K562 (cell line): ENCODE measurements at regions not wholly inside any gene's neighbourhood (a gene's known extent, or its start where the extent isn't known, plus 50 kb on each side); places are given as distances from the start of the nearest gene placed in this dataset.
A peak's percentile ranks its signal among the peaks of the same experiment; 100 is the strongest.

Experiments used
- ATAC-seq: fragments of 200-7000 bp; cut with Tn5 transposase; 3 replicates; pipeline ENCODE4 v1.9.1; 2020; ENCODE audit warnings: moderate library complexity
- BruUV-seq: library from RNA; stranded (reverse); fragments of 400-500 nt; replicated peaks from 2 replicates; lab custom pipeline; 2021; lab: Mats Ljungman, UMichigan
- CTCF ChIA-PET: fragments of 300-600 bp; formaldehyde crosslinking; extraction: SDS; loops from one replicate; lab custom pipeline; 2021; ENCODE audit warnings: low intra/inter-chr PET ratio; lab: Yijun Ruan, JAX
- POLR2A ChIA-PET: fragments of 300-600, 350-650 bp; sonication (Branson Sonifier 250); formaldehyde crosslinking; extraction: SDS; loops from one replicate; lab custom pipeline; 2021; ENCODE audit warnings: antibody characterized with exemption, inconsistent platforms; lab: Yijun Ruan, JAX
- DNase-seq, 4 experiments: peaks; one replicate each; pipeline versions ENCODE4 v3.0.0 to v3.0.0-alpha.2; 2011 to 2018; ENCODE audit warnings: low spot score in 3 of 4, mixed read lengths in 3 of 4; ENCODE audit errors: extremely low read depth in 1 of 4
- FAIRE-seq: peaks from 2 replicates; lab custom pipeline; 2011; peaks lifted over from hg19 to GRCh38; lab: Jason Lieb, UNC
- H2AFZ ChIP-seq: 2 replicates; pipeline ENCODE4 v1.6.0; 2011; ENCODE audit warnings: low read depth, low read length, control low read depth, inconsistent platforms
- H3K27ac ChIP-seq: fragments of 200-600 bp; 3 replicates; pipeline ENCODE4 v1.8.0; 2011; ENCODE audit warnings: low read depth, mild to moderate bottlenecking, control low read depth, inconsistent platforms, low read length, moderate library complexity, mixed read lengths; ENCODE audit errors: extremely low read depth
- H3K27me3 ChIP-seq, 2 experiments: fragments of 300-600 bp in 1 of 2; 2 replicates in 1 of 2; 3 replicates in 1 of 2; pipeline versions ENCODE4 v1.6.0 to v1.8.0; 2011; ENCODE audit warnings: inconsistent platforms in 2 of 2, low read length in 2 of 2, mild to moderate bottlenecking in 1 of 2, mixed read lengths in 1 of 2, moderate library complexity in 1 of 2; ENCODE audit not compliant: control insufficient read depth in 2 of 2, insufficient read depth in 2 of 2
- H3K36me3 ChIP-seq: fragments of 300-600 bp; 3 replicates; pipeline ENCODE4 v1.8.0; 2011; ENCODE audit warnings: mild to moderate bottlenecking, low read length, inconsistent platforms; ENCODE audit not compliant: control insufficient read depth, insufficient read depth
- H3K4me1 ChIP-seq, 2 experiments: fragments of 200-600 bp in 1 of 2; replicated peaks in 1 of 2; 2 replicates in 1 of 2; 3 replicates in 1 of 2; pipeline versions ENCODE4 v1.5.1 to v1.8.0; 2011; ENCODE audit warnings: inconsistent platforms in 2 of 2, low read length in 2 of 2, mild to moderate bottlenecking in 1 of 2, mixed read lengths in 1 of 2, moderate library complexity in 1 of 2; ENCODE audit not compliant: control insufficient read depth in 2 of 2, insufficient read depth in 2 of 2
- H3K4me2 ChIP-seq: 2 replicates; pipeline ENCODE4 v1.6.1; 2011; ENCODE audit warnings: low read length, control low read depth, inconsistent platforms, mixed read lengths; ENCODE audit not compliant: insufficient read depth
- H3K4me3 ChIP-seq: fragments of 200-600 bp; sonication (generic), shearing (Covaris generic); 2 replicates; pipeline ENCODE4 v1.5.1; 2016; ENCODE audit warnings: control low read depth, inconsistent platforms
- H3K79me2 ChIP-seq: fragments of 200-600 bp; 3 replicates; pipeline ENCODE4 v1.8.0; 2011; ENCODE audit warnings: low read length, inconsistent platforms; ENCODE audit not compliant: control insufficient read depth, insufficient read depth
- H3K9ac ChIP-seq, 2 experiments: 2 replicates each; pipeline versions ENCODE4 v1.6.0 to v1.6.1; 2011; ENCODE audit warnings: low read depth in 2 of 2, low read length in 2 of 2, control low read depth in 1 of 2, inconsistent platforms in 1 of 2, mild to moderate bottlenecking in 1 of 2, mixed read lengths in 1 of 2; ENCODE audit not compliant: insufficient read depth in 1 of 2
- H3K9me1 ChIP-seq: one replicate; pipeline ENCODE4 v1.6.0; 2011; ENCODE audit warnings: inconsistent platforms, mild to moderate bottlenecking, low read length, moderate library complexity; ENCODE audit not compliant: control insufficient read depth, insufficient read depth
- H3K9me3 ChIP-seq: replicated peaks from 2 replicates; pipeline ENCODE4 v1.5.1; 2011; ENCODE audit warnings: low read depth, low read length, inconsistent platforms; ENCODE audit not compliant: control insufficient read depth, insufficient read depth
- H4K20me1 ChIP-seq: replicated peaks from 2 replicates; pipeline ENCODE4 v1.6.1; 2011; ENCODE audit warnings: low read length, inconsistent platforms, mixed read lengths; ENCODE audit not compliant: control insufficient read depth, insufficient read depth
- CBFA2T3 ChIP-seq: fragments of 450-650 bp; IDR thresholded peaks from 2 replicates; pipeline ENCODE4 v1.6.1; 2017
- DLX4 ChIP-seq: fragments of 250-450 bp; sonication (Bioruptor Pico); IDR thresholded peaks from 2 replicates; pipeline ENCODE4 v1.6.1; 2021; ENCODE audit warnings: mild to moderate bottlenecking
- HCFC1 ChIP-seq: IDR thresholded peaks from 2 replicates; pipeline ENCODE4 v1.6.1; 2012; ENCODE audit warnings: low read depth, low read length, improper control_type of control experiment
- HDAC1 ChIP-seq, 2 experiments: fragments of 450-650 bp; IDR thresholded peaks; 2 replicates each; pipeline ENCODE4 v1.6.1; 2016 to 2017; ENCODE audit warnings: inconsistent platforms in 1 of 2, mild to moderate bottlenecking in 1 of 2, moderate library complexity in 1 of 2
- HDAC6 ChIP-seq: IDR thresholded peaks from 2 replicates; pipeline ENCODE4 v1.6.1; 2012; ENCODE audit warnings: low read depth, mild to moderate bottlenecking, control low read depth, inconsistent platforms, low read length, moderate library complexity
- JUND ChIP-seq, 2 experiments: IDR thresholded peaks; 2 replicates in 1 of 2; 3 replicates in 1 of 2; pipeline ENCODE4 v1.6.1; 2011; ENCODE audit warnings: borderline replicate concordance in 2 of 2, low read depth in 2 of 2, low read length in 2 of 2, improper control_type of control experiment in 1 of 2, missing biosample characterization in 1 of 2, missing genetic modification characterization in 1 of 2, missing genetic modification reagents in 1 of 2
- MBD2 ChIP-seq: sonication (generic); IDR thresholded peaks from 2 replicates; pipeline ENCODE4 v1.6.1; 2016; ENCODE audit warnings: low read depth, borderline replicate concordance
- NELFE ChIP-seq: IDR thresholded peaks from 2 replicates; pipeline ENCODE4 v1.6.1; 2011; ENCODE audit warnings: mild to moderate bottlenecking; ENCODE audit not compliant: insufficient read depth, insufficient read length
- PBX2 ChIP-seq, 2 experiments: IDR thresholded peaks in 1 of 2; conservative IDR thresholded peaks in 1 of 2; 2 replicates each; pipeline ENCODE4 v1.6.1; 2016; ENCODE audit warnings: low read depth in 2 of 2, mild to moderate bottlenecking in 1 of 2, missing compliant biosample characterization in 1 of 2, missing genetic modification characterization in 1 of 2, moderate library complexity in 1 of 2
- ZHX1 ChIP-seq: fragments of 150-350 bp; conservative IDR thresholded peaks from 2 replicates; pipeline ENCODE4 v1.6.1; 2014; ENCODE audit warnings: low read length
- ZNF764 ChIP-seq: fragments of 250-450 bp; sonication (Bioruptor Pico); IDR thresholded peaks from 2 replicates; pipeline ENCODE4 v1.4.0; 2020; ENCODE audit warnings: low read depth, mild to moderate bottlenecking, moderate library complexity
- WGBS: fragments of 100-300 bp; shearing (Covaris generic); methylation state at CpG from one replicate; pipeline ENCODE4 v1.1.6; 2016; ENCODE audit warnings: low coverage, mixed read lengths; ENCODE audit not compliant: insufficient coverage; ENCODE audit errors: missing lambda C conversion rate; 5-methylcytosine and 5-hydroxymethylcytosine counted together
- in situ Hi-C: fragments of 300-500 bp; cut with MboI; formaldehyde crosslinking; loops from 4 replicates; pipeline ENCODE4 v1.15.0; 2018; ENCODE audit warnings: inconsistent platforms, mixed read lengths
- intact Hi-C: fragments of 100-400 bp; cut with micrococcal nuclease; formaldehyde crosslinking; loops from 2 replicates; pipeline ENCODE4 v1.14.2; 2022
- TF ChIP-seq, protein P1 (sequence below), 3 experiments: fragments of 200-800 bp in 1 of 3; sonication (Bioruptor generic) in 1 of 3; sonication (generic) in 1 of 3; formaldehyde crosslinking in 1 of 3; IDR thresholded peaks; 2 replicates each; pipeline versions ENCODE4 v1.6.1 to v1.8.0; 2016 to 2022; ENCODE audit warnings: mild to moderate bottlenecking in 2 of 3, missing compliant biosample characterization in 2 of 3, missing genetic modification characterization in 2 of 3, missing genetic modification reagents in 1 of 3

- BruUV-seq: no TSS peak
- POLR2A ChIA-PET: no interaction called here
- WGBS: 24% methylated on average over 3 of the region's 3 CpGs
- in situ Hi-C loops: no loop called here
- H3K4me2 ChIP-seq: peak overlapping the region; percentile 67
- H3K9me1 ChIP-seq: no peaks in the 10 kb centered on the region
- DNase-seq (peak; percentile 16 to 75 (median 46)), ATAC-seq (peak; percentile 99), FAIRE-seq (peak; percentile 92)
- peak overlapping the region; percentile 16 to 65; a peak in 1 of 4 replicates for H3K9ac ChIP-seq
- CTCF ChIA-PET: no interaction called here
- H3K27me3 ChIP-seq: no peaks in the 10 kb centered on the region
- peaks cover 4% of the 10 kb centered on the region for H3K9me3 ChIP-seq
- H2AFZ ChIP-seq: peak overlapping the region; percentile 82
- intact Hi-C loops: no loop called here
- no peak overlapping the region for H3K4me3 ChIP-seq
- H4K20me1 ChIP-seq: no peaks in the 10 kb centered on the region
- no peaks in the 10 kb centered on the region for H3K36me3 ChIP-seq
- H3K27ac ChIP-seq: peak overlapping the region; percentile 71
- peaks cover 12% of the 10 kb centered on the region; the same call in 2 of the 3 replicates for H3K79me2 ChIP-seq
- peaks cover 4 to 13% of the 10 kb centered on the region in 2 experiments; a peak in 3 of 5 replicates for H3K4me1 ChIP-seq
- TF ChIP-seq HDAC1 (IDR thresholded peaks at IDR 0.05) (peak in 1 of 2 experiments; percentile 27; a peak in 1 of 4 replicates), HDAC6 (no peak), ZNF764 (CRISPR knock-in tag) (no peak), JUND (IDR thresholded peaks at IDR 0.05; ENCODE audit: borderline replicate concordance, low read depth, low read length) (peak; percentile 71; the same call in 1 of the 2 replicates), JUND (tag; IDR thresholded peaks at IDR 0.05; ENCODE audit: borderline replicate concordance, low read depth, low read length) (peak; percentile 74; the same call in 2 of the 3 replicates), CBFA2T3 (peak; percentile 11; the same call in 1 of the 2 replicates), HCFC1 (no peak), DLX4 (no peak), PBX2 (CRISPR knock-in tag; IDR thresholded peaks at IDR 0.05; ENCODE audit: low read depth) (no peak), PBX2 (tag; conservative IDR thresholded peaks at IDR 0.05; ENCODE audit: low read depth) (peak; percentile 28; the same call in 1 of the 2 replicates), MBD2 (no peak), ZHX1 (no peak), NELFE (no peak)
- TF ChIP-seq, protein P1, sequence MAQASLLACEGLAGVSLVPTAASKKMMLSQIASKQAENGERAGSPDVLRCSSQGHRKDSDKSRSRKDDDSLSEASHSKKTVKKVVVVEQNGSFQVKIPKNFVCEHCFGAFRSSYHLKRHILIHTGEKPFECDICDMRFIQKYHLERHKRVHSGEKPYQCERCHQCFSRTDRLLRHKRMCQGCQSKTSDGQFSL (CRISPR knock-in tag; IDR thresholded peaks at IDR 0.05): peak; percentile 67; the same call in 1 of the 2 replicates
- TF ChIP-seq, protein P1 (tag; IDR thresholded peaks at IDR 0.05): no peak
Observed at GRCh38 chr2:208595386-208596275, 189.0 kb downstream of the PTH2R start.
